Colonic mucosa (tissue), 4 donors: ENCODE measurements at regions not wholly inside any gene's neighbourhood (a gene's known extent, or its start where the extent isn't known, plus 50 kb on each side); places are given as distances from the start of the nearest gene placed in this dataset.

Experiments
- DNase-seq: peaks from one replicate; pipeline ENCODE4 v3.0.0-alpha.2; 2020
- H3K27ac ChIP-seq: fragments of 200-600 bp; one replicate; pipeline ENCODE4 v1.8.0; 2021
- H3K27me3 ChIP-seq: fragments of 200-600 bp; one replicate; pipeline ENCODE4 v1.8.0; 2021
- H3K36me3 ChIP-seq: fragments of 200-600 bp; one replicate; pipeline ENCODE4 v1.8.0; 2021
- H3K4me1 ChIP-seq: fragments of 200-600 bp; one replicate; pipeline ENCODE4 v1.8.0; 2021; ENCODE audit warnings: mild to moderate bottlenecking
- H3K4me3 ChIP-seq: fragments of 200-600 bp; one replicate; pipeline ENCODE4 v1.8.0; 2021
- H3K9ac ChIP-seq, 2 donors: one replicate each; pipeline ENCODE4 v1.7.0; 2013; ENCODE audit warnings: control low read depth in 2 of 2, low read depth in 2 of 2, low read length in 2 of 2
- H3K9me3 ChIP-seq: fragments of 200-600 bp; one replicate; pipeline ENCODE4 v1.8.0; 2021
- intact Hi-C: fragments of 100-400 bp; cut with DNase I; formaldehyde crosslinking; loops from one replicate; pipeline ENCODE4 v1.14.1; 2022
- TF ChIP-seq, protein P1 (sequence below): fragments of 200-600 bp; IDR thresholded peaks from one replicate; pipeline ENCODE4 v1.8.0; 2022; ENCODE audit warnings: antibody characterized with exemption, mild to moderate bottlenecking
- donor health status: healthy.
- donor health status: DM: no; HTN: no; CAD: no.
- donor health status: DM: no; HTN: no; CAD: no.

- Histone ChIP-seq H3K36me3 (no peaks in the 10 kb centered on the region), H3K27ac (no peak overlapping the region), H3K9me3 (no peaks in the 10 kb centered on the region), H3K4me1 (no peaks in the 10 kb centered on the region), H3K9ac (no peak overlapping the region), H3K4me3 (no peak overlapping the region), H3K27me3 (no peaks in the 10 kb centered on the region)
- intact Hi-C loops, result no loop called here
- TF ChIP-seq, protein P1, sequence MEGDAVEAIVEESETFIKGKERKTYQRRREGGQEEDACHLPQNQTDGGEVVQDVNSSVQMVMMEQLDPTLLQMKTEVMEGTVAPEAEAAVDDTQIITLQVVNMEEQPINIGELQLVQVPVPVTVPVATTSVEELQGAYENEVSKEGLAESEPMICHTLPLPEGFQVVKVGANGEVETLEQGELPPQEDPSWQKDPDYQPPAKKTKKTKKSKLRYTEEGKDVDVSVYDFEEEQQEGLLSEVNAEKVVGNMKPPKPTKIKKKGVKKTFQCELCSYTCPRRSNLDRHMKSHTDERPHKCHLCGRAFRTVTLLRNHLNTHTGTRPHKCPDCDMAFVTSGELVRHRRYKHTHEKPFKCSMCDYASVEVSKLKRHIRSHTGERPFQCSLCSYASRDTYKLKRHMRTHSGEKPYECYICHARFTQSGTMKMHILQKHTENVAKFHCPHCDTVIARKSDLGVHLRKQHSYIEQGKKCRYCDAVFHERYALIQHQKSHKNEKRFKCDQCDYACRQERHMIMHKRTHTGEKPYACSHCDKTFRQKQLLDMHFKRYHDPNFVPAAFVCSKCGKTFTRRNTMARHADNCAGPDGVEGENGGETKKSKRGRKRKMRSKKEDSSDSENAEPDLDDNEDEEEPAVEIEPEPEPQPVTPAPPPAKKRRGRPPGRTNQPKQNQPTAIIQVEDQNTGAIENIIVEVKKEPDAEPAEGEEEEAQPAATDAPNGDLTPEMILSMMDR, result no peak
- no peak for DNase-seq
Observed at GRCh38 chr6:126826166-126826714, 292.2 kb upstream of the RSPO3 start.

DNA sequence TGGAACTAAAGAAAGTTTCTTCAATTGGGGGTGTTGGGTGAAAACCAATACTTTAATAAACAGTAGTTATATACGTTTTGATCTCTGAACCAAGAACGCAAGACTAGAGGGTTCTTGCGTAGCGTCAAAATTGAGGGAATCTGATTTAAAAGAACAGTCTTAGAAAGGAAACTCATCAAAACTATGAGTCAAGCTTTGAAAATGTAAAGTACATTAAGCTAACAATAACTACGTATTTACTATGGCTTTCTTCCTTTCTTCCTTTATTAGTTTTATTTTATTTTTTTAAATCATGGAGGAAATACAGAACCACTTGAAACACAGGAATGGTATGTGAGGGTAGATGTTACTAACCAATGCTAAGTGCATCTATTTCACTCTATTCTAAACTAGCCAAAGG lies 287.0 kb upstream of the RSPO3 start:
- no peak overlapping the region for H3K4me3 ChIP-seq

GRCh38 chr6:126842769-126843168 lies 275.7 kb upstream of the RSPO3 start:
- H3K4me1 ChIP-seq, result no peaks in the 10 kb centered on the region
- no peak for DNase-seq
- no peak overlapping the region for H3K27ac ChIP-seq
- intact Hi-C loops, result no loop called here
- no peaks in the 10 kb centered on the region for H3K36me3 ChIP-seq
- TF ChIP-seq, protein P1, result no peak
- H3K9me3 ChIP-seq, result no peaks in the 10 kb centered on the region
- no peaks in the 10 kb centered on the region for H3K27me3 ChIP-seq
- H3K4me3 ChIP-seq, result no peak overlapping the region
- no peak overlapping the region for H3K9ac ChIP-seq

More for the DNA sequence above, 287.0 kb upstream of the RSPO3 start:
- TF ChIP-seq, protein P1, result no peak
- intact Hi-C loops, result no loop called here
- Histone ChIP-seq H3K9ac (no peak overlapping the region), H3K9me3 (no peaks in the 10 kb centered on the region), H3K27ac (no peak overlapping the region), H3K27me3 (no peaks in the 10 kb centered on the region), H3K36me3 (no peaks in the 10 kb centered on the region), H3K4me1 (no peaks in the 10 kb centered on the region)
- DNase-seq, result no peak

DNA sequence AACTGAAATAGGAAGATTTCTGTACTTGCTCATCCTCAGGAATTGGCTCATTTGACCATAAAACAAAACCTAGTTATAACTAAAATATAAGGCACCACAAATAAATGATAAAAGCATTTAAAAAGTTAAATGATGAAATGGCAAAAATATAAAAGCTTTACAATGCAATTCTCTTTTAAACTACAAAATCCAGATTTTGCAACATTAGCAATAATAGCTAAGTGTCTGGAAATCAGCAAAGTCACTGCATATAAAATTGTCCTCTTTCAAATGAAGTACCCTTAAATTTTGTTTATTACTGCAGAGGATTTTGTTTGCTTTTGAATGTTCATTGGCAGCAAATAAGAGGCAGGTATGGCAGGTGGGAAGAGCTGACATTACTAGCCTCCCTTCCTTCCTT lies 270.4 kb upstream of the RSPO3 start:
- H3K9ac ChIP-seq, result no peak overlapping the region
- no peak overlapping the region for H3K27ac ChIP-seq
- intact Hi-C loops, result no loop called here
- H3K9me3 ChIP-seq, result no peaks in the 10 kb centered on the region
- TF ChIP-seq, protein P1, result no peak
- H3K4me1 ChIP-seq, result no peaks in the 10 kb centered on the region
- DNase-seq, result no peak
- H3K4me3 ChIP-seq, result no peak overlapping the region
- no peaks in the 10 kb centered on the region for H3K27me3 ChIP-seq
- no peaks in the 10 kb centered on the region for H3K36me3 ChIP-seq

DNA sequence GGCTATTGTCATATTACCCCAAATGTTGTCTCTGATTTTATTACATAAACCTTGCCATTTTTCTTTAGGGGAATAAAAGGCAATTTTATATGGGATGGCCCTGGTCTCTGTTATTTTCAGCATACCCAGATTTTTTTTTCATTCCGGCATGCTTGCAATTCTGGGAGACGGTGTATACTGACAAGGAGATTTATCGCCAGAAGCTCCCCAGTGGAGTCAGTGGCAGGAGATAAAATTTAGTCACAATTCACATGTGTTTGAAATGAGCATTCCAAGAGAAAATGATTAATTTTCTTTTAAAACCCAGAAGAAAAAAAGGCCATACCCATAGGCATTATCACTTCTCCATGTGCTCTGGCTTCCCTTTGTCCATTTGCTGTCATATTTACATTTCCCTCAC lies 250.8 kb upstream of the RSPO3 start:
- intact Hi-C loops, result no loop called here
- TF ChIP-seq, protein P1, result no peak
- no peaks in the 10 kb centered on the region for H3K4me1 ChIP-seq
- H3K27ac ChIP-seq, result no peak overlapping the region
- DNase-seq, result no peak
- no peak overlapping the region for H3K4me3 ChIP-seq
- no peaks in the 10 kb centered on the region for H3K9me3 ChIP-seq
- H3K9ac ChIP-seq, result no peak overlapping the region
- no peaks in the 10 kb centered on the region for H3K36me3 ChIP-seq
- H3K27me3 ChIP-seq, result no peaks in the 10 kb centered on the region
